Pancreas (tissue), 10 donors: ENCODE measurements at regions not wholly inside any gene's neighbourhood (a gene's known extent, or its start where the extent isn't known, plus 50 kb on each side); places are given as distances from the start of the nearest gene placed in this dataset.

ENCODE experiments used
- ATAC-seq, 4 donors: fragments of 200-7000 bp; cut with Tn5 transposase; one replicate each; pipeline versions ENCODE4 v1.8.0 to v1.9.1; 2020; ENCODE audit warnings: mild to moderate bottlenecking in 4 of 4, moderate library complexity in 4 of 4
- DNase-seq, 6 donors: peaks; one replicate each; pipeline ENCODE4 v3.0.0-alpha.2; 2020
- FAIRE-seq: peaks from 2 replicates; lab custom pipeline; 2012; peaks lifted over from hg19 to GRCh38; lab: Jason Lieb, UNC
- H3K27ac ChIP-seq, 4 donors: fragments of 200-600 bp; sonication (generic); 1 replicate in 3 of 4; 2 replicates in 1 of 4; pipeline versions ENCODE4 v1.5.0 to v1.8.0; 2020
- H3K27me3 ChIP-seq, 4 donors: fragments of 200-600 bp; one replicate each; pipeline ENCODE4 v1.8.0; 2021
- H3K36me3 ChIP-seq, 3 donors: fragments of 200-600 bp; sonication (generic) in 1 of 3; one replicate each; pipeline versions ENCODE4 v1.5.0 to v1.8.0; 2020 to 2021
- H3K4me1 ChIP-seq, 3 donors: fragments of 200-600 bp; one replicate each; pipeline ENCODE4 v1.8.0; 2021
- H3K4me3 ChIP-seq, 4 donors: fragments of 200-600 bp; sonication (generic) in 2 of 4; one replicate each; pipeline versions ENCODE4 v1.5.0 to v1.8.0; 2020 to 2021
- H3K9me3 ChIP-seq, 4 donors: fragments of 200-600 bp; one replicate each; pipeline ENCODE4 v1.8.0; 2021
- WGBS, 2 donors: extraction: QIAGEN DNeasy Blood & Tissue Kit; methylation state at CpG; one replicate each; pipeline ENCODE4 v1.1.7; 2013; 5-methylcytosine and 5-hydroxymethylcytosine counted together
- intact Hi-C, 3 donors: fragments of 100-400 bp; cut with DNase I; formaldehyde crosslinking; loops; one replicate each; pipeline versions ENCODE4 v1.11.1 to v1.14.2; 2022
- TF ChIP-seq, protein P1 (sequence below), 4 donors: fragments of 200-600 bp; sonication (generic) in 3 of 4; IDR thresholded peaks; one replicate each; pipeline versions ENCODE4 v1.5.0 to v1.8.0; 2021; ENCODE audit warnings: antibody characterized with exemption in 4 of 4
- donor health status: healthy with polysubstance abuse.
- donor health status: DM: no; HTN: no; CAD: no; lungs with moderate emphysema.
- donor health status: DM: no; HTN: no; CAD: no.
- donor health status: control.
- donor health status: control.
- donor health status: Bipolar disorder and iron deficiency.
- donor health status: DM: yes; HTN: yes; CAD: no.
- donor health status: DM: no; HTN: no; CAD: no.
- donor health status: DM: no; HTN: no; CAD: no.
- donor health status: DM: yes; HTN: yes; CAD: no.

DNA sequence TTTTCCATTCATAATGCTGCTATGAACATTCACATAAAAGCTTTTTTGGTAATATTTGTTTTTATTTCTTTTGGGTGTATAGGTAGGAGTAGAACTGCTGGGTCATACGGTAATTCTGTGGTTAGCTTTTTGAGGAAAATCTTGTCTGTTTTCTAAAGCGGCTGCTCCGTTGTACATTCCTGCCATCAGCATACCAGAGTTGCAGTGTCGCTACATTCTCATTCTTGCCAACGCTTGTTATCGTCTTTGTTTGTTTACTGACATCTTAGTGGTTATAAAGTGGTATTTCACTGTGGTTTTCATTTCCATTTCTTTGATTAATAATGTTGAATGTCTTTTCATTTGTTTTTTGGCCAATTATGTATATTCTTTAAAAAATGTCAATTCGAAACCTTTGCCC, 469.8 kb upstream of the ZP4 start:
- intact Hi-C loops: no loop called here
- H3K27me3 ChIP-seq: no peaks in the 10 kb centered on the region
- DNase-seq (no peak), FAIRE-seq (no peak), ATAC-seq (no peak)
- no peak overlapping the region for H3K4me3 ChIP-seq
- H3K36me3 ChIP-seq: no peaks in the 10 kb centered on the region
- WGBS, 2 donors: 55 to 70% methylated on average over 7 of the region's 7 CpGs
- no peak overlapping the region for H3K27ac ChIP-seq
- TF ChIP-seq, protein P1, sequence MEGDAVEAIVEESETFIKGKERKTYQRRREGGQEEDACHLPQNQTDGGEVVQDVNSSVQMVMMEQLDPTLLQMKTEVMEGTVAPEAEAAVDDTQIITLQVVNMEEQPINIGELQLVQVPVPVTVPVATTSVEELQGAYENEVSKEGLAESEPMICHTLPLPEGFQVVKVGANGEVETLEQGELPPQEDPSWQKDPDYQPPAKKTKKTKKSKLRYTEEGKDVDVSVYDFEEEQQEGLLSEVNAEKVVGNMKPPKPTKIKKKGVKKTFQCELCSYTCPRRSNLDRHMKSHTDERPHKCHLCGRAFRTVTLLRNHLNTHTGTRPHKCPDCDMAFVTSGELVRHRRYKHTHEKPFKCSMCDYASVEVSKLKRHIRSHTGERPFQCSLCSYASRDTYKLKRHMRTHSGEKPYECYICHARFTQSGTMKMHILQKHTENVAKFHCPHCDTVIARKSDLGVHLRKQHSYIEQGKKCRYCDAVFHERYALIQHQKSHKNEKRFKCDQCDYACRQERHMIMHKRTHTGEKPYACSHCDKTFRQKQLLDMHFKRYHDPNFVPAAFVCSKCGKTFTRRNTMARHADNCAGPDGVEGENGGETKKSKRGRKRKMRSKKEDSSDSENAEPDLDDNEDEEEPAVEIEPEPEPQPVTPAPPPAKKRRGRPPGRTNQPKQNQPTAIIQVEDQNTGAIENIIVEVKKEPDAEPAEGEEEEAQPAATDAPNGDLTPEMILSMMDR (IDR thresholded peaks at IDR 0.05): no peak
- no peaks in the 10 kb centered on the region for H3K4me1 ChIP-seq
- H3K9me3 ChIP-seq: no peaks in the 10 kb centered on the region

DNA sequence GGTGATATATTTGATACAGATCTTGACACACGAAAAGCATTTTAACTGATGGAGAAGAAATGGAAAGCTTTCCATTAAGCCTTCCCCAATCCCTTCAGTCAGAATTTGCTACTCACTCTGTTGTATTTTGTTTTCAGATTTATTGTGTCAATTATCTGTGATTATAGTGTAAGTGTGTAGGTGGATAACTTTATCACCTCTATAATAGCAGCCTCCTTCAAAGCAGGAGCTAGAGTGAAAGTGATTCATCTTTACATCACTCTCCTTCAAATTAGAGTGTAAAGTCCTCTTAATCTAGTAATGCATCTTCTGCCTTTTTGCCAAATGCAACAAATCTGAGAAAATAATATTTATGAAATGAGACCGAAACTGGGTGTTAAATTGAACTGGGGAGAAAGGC, 459.7 kb upstream of the ZP4 start:
- DNase-seq (no peak), ATAC-seq (no peak), FAIRE-seq (no peak)
- TF ChIP-seq, protein P1 (IDR thresholded peaks at IDR 0.05): no peak
- no peaks in the 10 kb centered on the region for H3K36me3 ChIP-seq
- intact Hi-C loops: no loop called here
- H3K9me3 ChIP-seq: no peaks in the 10 kb centered on the region
- peaks cover 0 to 10% (median 9%) of the 10 kb centered on the region in 3 donors for H3K4me1 ChIP-seq
- H3K27me3 ChIP-seq: no peaks in the 10 kb centered on the region
- no peak overlapping the region for H3K27ac ChIP-seq
- no peak overlapping the region for H3K4me3 ChIP-seq
- WGBS, 2 donors: 89 to 91% methylated on average over 2 of the region's 2 CpGs

DNA sequence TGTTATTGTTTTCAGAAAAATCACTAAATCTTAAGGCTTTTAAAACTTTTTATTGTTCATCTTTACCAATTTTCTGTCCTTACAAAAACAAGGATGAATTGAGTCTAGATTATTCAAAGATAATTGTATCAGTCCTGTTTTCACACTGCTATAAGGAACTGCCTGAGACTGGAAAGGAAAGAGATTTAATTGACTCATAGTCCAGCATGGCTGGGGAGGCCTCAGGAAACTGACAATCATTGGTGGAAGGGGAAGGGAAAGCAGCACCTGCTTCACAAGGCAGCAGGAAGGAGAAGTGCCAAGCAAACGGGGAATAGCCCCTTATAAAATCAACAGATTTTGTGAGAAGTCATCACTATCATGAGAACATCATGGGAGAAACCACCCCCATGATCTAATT, 455.6 kb upstream of the ZP4 start:
- ATAC-seq (peak in 2 of 4 donors; percentile 27 to 51), DNase-seq (no peak), FAIRE-seq (no peak)
- Histone ChIP-seq H3K9me3 (no peaks in the 10 kb centered on the region), H3K4me1 (peaks cover 3 to 12% (median 12%) of the 10 kb centered on the region in 3 donors), H3K4me3 (no peak overlapping the region), H3K27me3 (no peaks in the 10 kb centered on the region), H3K27ac (no peak overlapping the region), H3K36me3 (no peaks in the 10 kb centered on the region)
- intact Hi-C loops: no loop called here
- WGBS, 2 donors: 26 to 35% methylated on average over 1 of the region's 1 CpG
- TF ChIP-seq, protein P1 (IDR thresholded peaks at IDR 0.05): no peak

DNA sequence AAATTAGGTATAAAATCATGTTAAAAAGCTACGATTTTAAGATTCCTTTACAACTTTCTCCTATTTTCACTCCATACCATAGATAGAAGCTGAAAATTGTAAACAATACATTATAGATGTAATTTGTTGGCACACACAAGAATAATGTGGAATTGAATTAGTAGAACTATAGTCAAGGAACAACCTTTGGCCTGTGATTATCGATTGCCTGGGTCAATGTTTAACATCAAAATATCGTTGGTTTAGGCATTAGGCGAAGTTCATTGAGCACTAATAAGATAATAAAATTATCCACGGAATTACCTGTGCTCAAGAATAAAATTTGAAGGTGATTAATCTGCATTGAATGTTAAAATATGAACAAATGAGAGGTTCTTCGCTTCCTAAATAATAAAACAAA, 455.1 kb upstream of the ZP4 start:
- FAIRE-seq (no peak), DNase-seq (peak in 1 of 6 donors; percentile 9), ATAC-seq (peak; percentile 63 to 83 (median 76))
- Histone ChIP-seq H3K27ac (no peak overlapping the region), H3K27me3 (no peaks in the 10 kb centered on the region), H3K4me1 (peaks cover 3 to 12% (median 12%) of the 10 kb centered on the region in 3 donors), H3K36me3 (no peaks in the 10 kb centered on the region), H3K9me3 (no peaks in the 10 kb centered on the region), H3K4me3 (no peak overlapping the region)
- 21 to 22% methylated on average over 6 of the region's 6 CpGs for WGBS, 2 donors
- intact Hi-C loops: no loop called here
- TF ChIP-seq, protein P1 (IDR thresholded peaks at IDR 0.05): no peak

DNA sequence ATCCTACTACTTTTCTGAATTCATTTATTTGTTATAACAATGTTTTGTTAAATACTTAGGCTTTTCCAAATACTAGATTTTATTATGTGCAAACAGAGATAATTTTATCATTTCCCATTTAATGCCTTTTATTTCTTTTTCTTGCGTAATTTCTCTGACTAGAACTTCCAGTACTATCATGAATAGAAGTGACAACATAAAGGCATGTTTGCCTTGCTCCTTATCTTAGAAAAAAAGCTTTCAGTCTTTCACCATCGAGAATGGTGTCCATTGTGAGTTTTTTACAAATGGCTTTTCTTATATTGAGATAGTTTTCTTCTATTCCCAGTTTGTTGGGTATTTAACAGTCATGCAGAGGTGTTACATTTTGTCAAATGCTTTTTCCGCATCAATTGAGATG, 453.1 kb upstream of the ZP4 start:
- DNase-seq: no peak
- peak in 3 of 4 donors; percentile 61 to 77 (median 72) for ATAC-seq
- H3K36me3 ChIP-seq: no peaks in the 10 kb centered on the region
- no peak for FAIRE-seq
- no peak overlapping the region for H3K27ac ChIP-seq
- no peaks in the 10 kb centered on the region for H3K27me3 ChIP-seq
- H3K4me1 ChIP-seq: peaks cover 3 to 12% (median 12%) of the 10 kb centered on the region in 3 donors
- no peaks in the 10 kb centered on the region for H3K9me3 ChIP-seq
- TF ChIP-seq, protein P1 (IDR thresholded peaks at IDR 0.05): no peak
- 45 to 47% methylated on average over 3 of the region's 3 CpGs for WGBS, 2 donors
- intact Hi-C loops: no loop called here
- H3K4me3 ChIP-seq: no peak overlapping the region
